Mucosa of descending colon (tissue), 3 donors: ENCODE measurements at regions not wholly inside any gene's neighbourhood (a gene's known extent, or its start where the extent isn't known, plus 50 kb on each side); places are given as distances from the start of the nearest gene placed in this dataset.
A peak's percentile ranks its signal among the peaks of the same experiment; 100 is the strongest.

ENCODE experiments used
- ATAC-seq: fragments of 200-7000 bp; cut with Tn5 transposase; one replicate; pipeline ENCODE4 v1.9.1; 2020; ENCODE audit warnings: mild to moderate bottlenecking, moderate library complexity
- DNase-seq, 3 donors: peaks; one replicate each; pipeline ENCODE4 v3.0.0-alpha.2; 2020
- H3K36me3 ChIP-seq: fragments of 200-600 bp; one replicate; pipeline ENCODE4 v1.8.0; 2021; ENCODE audit warnings: low read depth, mild to moderate bottlenecking
- H3K4me1 ChIP-seq: fragments of 200-600 bp; one replicate; pipeline ENCODE4 v1.8.0; 2021; ENCODE audit warnings: low read depth, mild to moderate bottlenecking
- H3K4me3 ChIP-seq: fragments of 200-600 bp; one replicate; pipeline ENCODE4 v1.8.0; 2021; ENCODE audit warnings: mild to moderate bottlenecking
- H3K9me3 ChIP-seq: fragments of 200-600 bp; one replicate; pipeline ENCODE4 v1.8.0; 2021; ENCODE audit warnings: mild to moderate bottlenecking
- intact Hi-C, 2 donors: fragments of 100-400 bp; cut with DNase I in 1 of 2; cut with micrococcal nuclease in 1 of 2; formaldehyde crosslinking; loops; one replicate each; pipeline versions ENCODE4 v1.11.0 to v1.11.1; 2022; cut with DNase I, micrococcal nuclease
- TF ChIP-seq, protein P1 (sequence below): fragments of 200-600 bp; IDR thresholded peaks from one replicate; pipeline ENCODE4 v1.8.0; 2022; ENCODE audit warnings: antibody characterized with exemption, mild to moderate bottlenecking
- donor health status: DM: no; HTN: no; CAD: no; lungs with moderate emphysema.
- donor health status: DM: no; HTN: no; CAD: no.
- donor health status: DM: no; HTN: yes; CAD: no.

DNA sequence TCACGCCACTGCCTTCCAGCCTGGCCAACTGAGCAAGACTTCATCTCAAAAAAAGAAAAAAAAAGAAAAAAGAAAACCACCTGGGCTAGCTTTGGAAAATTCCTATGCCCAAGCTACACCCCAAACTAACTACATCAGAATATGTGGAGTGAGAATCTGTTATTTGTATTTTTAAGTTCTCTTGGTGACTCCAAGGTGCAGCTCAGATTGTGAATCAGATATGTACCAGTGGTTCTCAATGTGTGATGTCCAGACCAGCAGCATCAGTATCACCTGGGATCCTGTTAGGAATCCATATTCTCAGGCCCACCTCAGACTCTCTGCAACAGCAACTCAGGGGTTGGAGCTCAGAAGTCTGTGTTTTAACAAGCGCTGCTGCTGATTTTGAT is 376.8 kb downstream of the EDEM1 start:
- Histone ChIP-seq H3K4me1 (no peaks in the 10 kb centered on the region), H3K9me3 (no peaks in the 10 kb centered on the region), H3K36me3 (no peaks in the 10 kb centered on the region), H3K4me3 (no peak overlapping the region)
- intact Hi-C loops: no loop called here
- TF ChIP-seq, protein P1, sequence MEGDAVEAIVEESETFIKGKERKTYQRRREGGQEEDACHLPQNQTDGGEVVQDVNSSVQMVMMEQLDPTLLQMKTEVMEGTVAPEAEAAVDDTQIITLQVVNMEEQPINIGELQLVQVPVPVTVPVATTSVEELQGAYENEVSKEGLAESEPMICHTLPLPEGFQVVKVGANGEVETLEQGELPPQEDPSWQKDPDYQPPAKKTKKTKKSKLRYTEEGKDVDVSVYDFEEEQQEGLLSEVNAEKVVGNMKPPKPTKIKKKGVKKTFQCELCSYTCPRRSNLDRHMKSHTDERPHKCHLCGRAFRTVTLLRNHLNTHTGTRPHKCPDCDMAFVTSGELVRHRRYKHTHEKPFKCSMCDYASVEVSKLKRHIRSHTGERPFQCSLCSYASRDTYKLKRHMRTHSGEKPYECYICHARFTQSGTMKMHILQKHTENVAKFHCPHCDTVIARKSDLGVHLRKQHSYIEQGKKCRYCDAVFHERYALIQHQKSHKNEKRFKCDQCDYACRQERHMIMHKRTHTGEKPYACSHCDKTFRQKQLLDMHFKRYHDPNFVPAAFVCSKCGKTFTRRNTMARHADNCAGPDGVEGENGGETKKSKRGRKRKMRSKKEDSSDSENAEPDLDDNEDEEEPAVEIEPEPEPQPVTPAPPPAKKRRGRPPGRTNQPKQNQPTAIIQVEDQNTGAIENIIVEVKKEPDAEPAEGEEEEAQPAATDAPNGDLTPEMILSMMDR: no peak
- no peak for ATAC-seq
- DNase-seq: no peak

- Histone ChIP-seq H3K9me3 (no peaks in the 10 kb centered on the region), H3K36me3 (no peaks in the 10 kb centered on the region), H3K4me1 (no peaks in the 10 kb centered on the region), H3K4me3 (no peak overlapping the region)
- TF ChIP-seq, protein P1: no peak
- intact Hi-C loops: no loop called here
- ATAC-seq (no peak), DNase-seq (no peak)
These were observed 377.5 kb downstream of the EDEM1 start for GRCh38 chr3:5565026-5565425.

- intact Hi-C loops: no loop called here
- H3K9me3 ChIP-seq: no peaks in the 10 kb centered on the region
- H3K4me3 ChIP-seq: no peak overlapping the region
- no peak for ATAC-seq
- H3K4me1 ChIP-seq: no peaks in the 10 kb centered on the region
- no peak for DNase-seq
- TF ChIP-seq, protein P1: no peak
- no peaks in the 10 kb centered on the region for H3K36me3 ChIP-seq
These were observed 379.6 kb downstream of the EDEM1 start for GRCh38 chr3:5567113-5567512.

GRCh38 chr3:5568451-5568850 is 380.9 kb downstream of the EDEM1 start:
- intact Hi-C loops: no loop called here

GRCh38 chr3:5569152-5569551 is 381.6 kb downstream of the EDEM1 start:
- Histone ChIP-seq H3K4me3 (no peak overlapping the region), H3K36me3 (no peaks in the 10 kb centered on the region), H3K9me3 (no peaks in the 10 kb centered on the region), H3K4me1 (no peaks in the 10 kb centered on the region)
- intact Hi-C loops: no loop called here
- TF ChIP-seq, protein P1: no peak
- ATAC-seq: no peak
- no peak for DNase-seq

More at GRCh38 chr3:5568451-5568850, 380.9 kb downstream of the EDEM1 start:
- H3K9me3 ChIP-seq: no peaks in the 10 kb centered on the region
- DNase-seq (peak in 1 of 3 donors; percentile 74), ATAC-seq (peak; percentile 86)
- TF ChIP-seq, protein P1: no peak
- H3K4me3 ChIP-seq: no peak overlapping the region
- H3K4me1 ChIP-seq: no peaks in the 10 kb centered on the region
- H3K36me3 ChIP-seq: no peaks in the 10 kb centered on the region

GRCh38 chr3:5572168-5572567 is 384.7 kb downstream of the EDEM1 start:
- intact Hi-C loops: no loop called here
- Histone ChIP-seq H3K36me3 (no peaks in the 10 kb centered on the region), H3K4me1 (peaks cover 7% of the 10 kb centered on the region), H3K4me3 (no peak overlapping the region), H3K9me3 (no peaks in the 10 kb centered on the region)
- TF ChIP-seq, protein P1: no peak
- ATAC-seq (no peak), DNase-seq (no peak)
